GM12874 (cell line): ENCODE measurements at regions not wholly inside any gene's neighbourhood (a gene's known extent, or its start where the extent isn't known, plus 50 kb on each side); places are given as distances from the start of the nearest gene placed in this dataset.

ENCODE experiments used
- TF ChIP-seq, protein P1 (sequence below): IDR thresholded peaks from 2 replicates; pipeline ENCODE4 v1.5.1; 2011; ENCODE audit warnings: low read depth, mild to moderate bottlenecking, control low read depth, low read length, moderate library complexity; ENCODE audit not compliant: insufficient read depth

GRCh38 chr15:98504998-98505397 is 143.3 kb upstream of the IGF1R start:
- TF ChIP-seq, protein P1, sequence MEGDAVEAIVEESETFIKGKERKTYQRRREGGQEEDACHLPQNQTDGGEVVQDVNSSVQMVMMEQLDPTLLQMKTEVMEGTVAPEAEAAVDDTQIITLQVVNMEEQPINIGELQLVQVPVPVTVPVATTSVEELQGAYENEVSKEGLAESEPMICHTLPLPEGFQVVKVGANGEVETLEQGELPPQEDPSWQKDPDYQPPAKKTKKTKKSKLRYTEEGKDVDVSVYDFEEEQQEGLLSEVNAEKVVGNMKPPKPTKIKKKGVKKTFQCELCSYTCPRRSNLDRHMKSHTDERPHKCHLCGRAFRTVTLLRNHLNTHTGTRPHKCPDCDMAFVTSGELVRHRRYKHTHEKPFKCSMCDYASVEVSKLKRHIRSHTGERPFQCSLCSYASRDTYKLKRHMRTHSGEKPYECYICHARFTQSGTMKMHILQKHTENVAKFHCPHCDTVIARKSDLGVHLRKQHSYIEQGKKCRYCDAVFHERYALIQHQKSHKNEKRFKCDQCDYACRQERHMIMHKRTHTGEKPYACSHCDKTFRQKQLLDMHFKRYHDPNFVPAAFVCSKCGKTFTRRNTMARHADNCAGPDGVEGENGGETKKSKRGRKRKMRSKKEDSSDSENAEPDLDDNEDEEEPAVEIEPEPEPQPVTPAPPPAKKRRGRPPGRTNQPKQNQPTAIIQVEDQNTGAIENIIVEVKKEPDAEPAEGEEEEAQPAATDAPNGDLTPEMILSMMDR, result no peak

- TF ChIP-seq, protein P1, result no peak
These were observed 142.7 kb upstream of the IGF1R start for GRCh38 chr15:98505611-98506031.

DNA sequence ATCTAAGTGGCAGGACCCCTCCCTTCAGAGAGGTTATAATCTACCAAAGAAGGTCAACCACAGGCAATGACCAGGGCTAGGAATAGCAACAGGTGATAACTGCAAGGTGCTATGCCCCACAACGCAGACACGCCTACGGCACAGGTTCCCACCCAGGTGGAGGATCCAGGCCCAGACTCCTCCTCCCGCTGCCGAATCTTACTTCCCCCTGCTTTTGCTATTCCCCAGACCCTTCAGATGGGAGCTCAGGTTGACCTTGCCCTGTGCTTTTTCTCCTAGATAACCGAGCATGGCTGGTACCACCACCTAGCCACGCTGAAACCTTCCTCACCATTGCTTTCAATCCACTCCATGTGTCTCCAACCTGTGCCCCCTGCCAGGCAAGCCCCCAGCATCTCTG is 142.2 kb upstream of the IGF1R start:
- TF ChIP-seq, protein P1, result no peak

GRCh38 chr15:98506711-98507110 is 141.6 kb upstream of the IGF1R start:
- TF ChIP-seq, protein P1, result no peak

- TF ChIP-seq, protein P1, result no peak
These were observed 134.8 kb upstream of the IGF1R start for GRCh38 chr15:98513428-98513986.

DNA sequence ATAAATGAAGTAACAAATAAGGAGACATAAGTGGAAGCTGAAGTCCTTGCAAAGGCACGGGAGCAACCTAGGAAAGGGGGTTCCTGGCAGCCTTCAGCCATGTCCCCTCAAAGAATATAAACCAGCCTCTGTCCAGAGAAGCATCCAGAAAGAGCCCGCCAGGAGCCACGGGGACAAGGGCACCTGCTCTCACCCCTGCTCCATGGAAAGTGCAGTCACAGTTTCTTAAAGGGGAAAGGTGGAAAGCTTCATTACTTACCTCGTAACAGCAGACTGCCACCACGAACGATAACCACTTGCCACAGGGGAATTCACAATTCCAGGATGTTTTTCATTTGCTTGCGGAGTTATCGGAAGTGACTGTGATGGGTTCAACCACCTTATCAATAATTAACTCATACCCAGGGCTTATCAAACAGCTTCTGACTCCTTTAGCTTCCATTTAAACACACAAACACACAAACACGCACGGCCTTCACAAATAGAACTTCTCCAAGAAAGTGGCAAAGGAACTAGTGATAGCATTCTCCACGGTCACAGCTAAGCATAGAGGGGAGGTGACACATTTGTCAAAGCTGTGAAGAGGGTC is 134.2 kb upstream of the IGF1R start:
- TF ChIP-seq, protein P1, result no peak

GRCh38 chr15:98518823-98519561 is 129.3 kb upstream of the IGF1R start:
- TF ChIP-seq, protein P1, result peak; percentile 72
